ENCODE measurements at regions not wholly inside any gene's neighbourhood (a gene's known extent, or its start where the extent isn't known, plus 50 kb on each side); places are given as distances from the start of the nearest gene placed in this dataset.
"Not testable (repeated sequence)": the region's sequence is repeated elsewhere in the genome, so short reads cannot be mapped to it uniquely, and the experiment has no call there.

DNA sequence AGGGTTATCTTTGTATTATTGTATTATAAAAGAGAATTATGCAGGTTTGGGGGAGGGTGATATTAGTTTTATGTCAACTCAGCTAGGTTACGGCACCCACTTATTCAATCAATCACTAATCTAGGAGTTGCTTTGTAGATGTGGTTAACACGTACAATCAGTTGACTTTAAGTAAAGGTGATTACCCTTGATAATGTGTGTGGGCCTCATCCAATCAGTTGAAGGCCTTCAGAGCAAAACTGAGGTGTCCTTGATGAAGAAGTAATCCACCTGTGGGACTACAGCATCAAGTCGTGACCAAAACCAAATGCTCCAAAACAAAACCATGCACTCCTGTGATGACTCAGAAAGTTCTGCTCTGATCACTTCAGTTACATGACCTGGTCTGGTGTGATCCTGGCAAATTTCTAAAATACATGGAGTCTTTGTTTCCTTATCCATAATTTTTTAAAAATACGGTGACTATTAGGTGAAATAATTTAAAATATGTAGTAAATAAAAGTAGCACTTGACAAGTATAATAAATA, 114.1 kb downstream of the IYD start:
- no peak overlapping the region for H3K27ac ChIP-seq (ENCODE audit: low read length)
- whole genome bisulfite sequencing (ENCODE audit: insufficient coverage, insufficient read length), result no CpG with 5 or more reads among the region's 4 CpGs
- no peaks in the 10 kb centered on the region for H3K36me3 ChIP-seq (ENCODE audit: control insufficient read depth, insufficient read depth, low read length)
- H3K9me3 ChIP-seq (ENCODE audit: control insufficient read depth, insufficient read depth, low read length), result no peaks in the 10 kb centered on the region
- no peak for DNase-seq (ENCODE audit: low read depth, low spot score)
- H3K4me3 ChIP-seq (ENCODE audit: low read length), result no peak overlapping the region
- no peaks in the 10 kb centered on the region for H3K27me3 ChIP-seq (ENCODE audit: control insufficient read depth, insufficient read depth, low read length)
- peaks cover 1% of the 10 kb centered on the region; the same call in 1 of the 2 replicates for H3K4me1 ChIP-seq (ENCODE audit: control insufficient read depth, insufficient read depth, low read length)

DNA sequence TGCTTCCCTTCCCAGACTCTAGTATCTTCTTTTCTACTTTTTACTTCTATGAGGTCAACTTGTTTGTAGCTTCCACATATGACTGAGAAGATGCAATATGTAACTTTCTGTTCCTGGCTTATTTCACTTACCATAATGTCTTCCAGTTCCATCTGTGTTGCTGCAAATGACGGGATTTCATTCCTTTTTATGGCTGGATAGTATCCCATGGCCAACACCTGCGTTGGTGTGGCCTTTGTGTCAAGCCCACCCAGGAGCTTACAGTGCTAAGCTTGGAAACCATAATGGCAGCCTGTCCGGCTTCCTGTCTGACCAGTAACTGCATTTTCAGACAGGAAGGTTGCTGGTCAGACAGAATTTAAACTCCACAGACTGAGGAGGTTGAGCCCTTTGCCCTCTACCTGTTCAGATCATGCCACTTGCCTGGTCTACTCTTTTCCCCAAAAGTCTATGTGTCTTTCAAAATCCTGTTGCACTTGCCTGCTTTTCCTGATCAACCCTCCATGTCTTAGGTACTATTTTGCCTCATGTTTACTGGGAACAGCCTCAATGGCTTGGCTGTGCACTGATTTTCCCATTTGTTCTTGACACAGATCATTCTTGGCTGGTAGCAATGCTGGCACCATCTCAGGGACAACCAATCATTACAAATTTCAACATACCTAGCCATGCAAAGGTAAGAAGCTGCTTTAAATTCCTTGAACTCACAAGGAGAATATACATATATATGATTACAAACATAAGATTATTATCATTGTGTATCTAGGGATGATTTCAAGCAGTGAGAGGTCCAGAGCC, 114.3 kb upstream of the PLEKHG1 start:
- H3K27ac ChIP-seq (ENCODE audit: low read length), result no peak overlapping the region
- no peak overlapping the region for H3K4me3 ChIP-seq (ENCODE audit: low read length)
- WGBS (ENCODE audit: insufficient coverage, insufficient read length), result no CpG with 5 or more reads among the region's 3 CpGs
- no peaks in the 10 kb centered on the region for H3K27me3 ChIP-seq (ENCODE audit: control insufficient read depth, insufficient read depth, low read length)
- no peaks in the 10 kb centered on the region for H3K9me3 ChIP-seq (ENCODE audit: control insufficient read depth, insufficient read depth, low read length)
- no peak for DNase-seq (ENCODE audit: low read depth, low spot score)
- no peaks in the 10 kb centered on the region for H3K4me1 ChIP-seq (ENCODE audit: control insufficient read depth, insufficient read depth, low read length)
- no peaks in the 10 kb centered on the region for H3K36me3 ChIP-seq (ENCODE audit: control insufficient read depth, insufficient read depth, low read length)

- Histone ChIP-seq H3K36me3 (ENCODE audit: control insufficient read depth, insufficient read depth, low read length) (no peaks in the 10 kb centered on the region), H3K4me3 (ENCODE audit: low read length) (no peak overlapping the region), H3K9me3 (ENCODE audit: control insufficient read depth, insufficient read depth, low read length) (no peaks in the 10 kb centered on the region), H3K4me1 (ENCODE audit: control insufficient read depth, insufficient read depth, low read length) (no peaks in the 10 kb centered on the region), H3K27ac (ENCODE audit: low read length) (no peak overlapping the region), H3K27me3 (ENCODE audit: control insufficient read depth, insufficient read depth, low read length) (no peaks in the 10 kb centered on the region)
- DNase-seq (ENCODE audit: low read depth, low spot score), result no peak
- whole genome bisulfite sequencing (ENCODE audit: insufficient coverage, insufficient read length), result no CpG with 5 or more reads among the region's 6 CpGs
These were observed 113.6 kb upstream of the PLEKHG1 start for GRCh38 chr6:150486048-150486447.

GRCh38 chr6:150490586-150490985, 109.1 kb upstream of the PLEKHG1 start:
- Histone ChIP-seq H3K9me3 (ENCODE audit: control insufficient read depth, insufficient read depth, low read length) (no peaks in the 10 kb centered on the region), H3K27me3 (ENCODE audit: control insufficient read depth, insufficient read depth, low read length) (no peaks in the 10 kb centered on the region), H3K4me3 (ENCODE audit: low read length) (no peak overlapping the region), H3K27ac (ENCODE audit: low read length) (no peak overlapping the region), H3K4me1 (ENCODE audit: control insufficient read depth, insufficient read depth, low read length) (no peaks in the 10 kb centered on the region), H3K36me3 (ENCODE audit: control insufficient read depth, insufficient read depth, low read length) (no peaks in the 10 kb centered on the region)
- no peak for DNase-seq (ENCODE audit: low read depth, low spot score)
- no CpG with 5 or more reads among the region's 6 CpGs for WGBS (ENCODE audit: insufficient coverage, insufficient read length)

- Histone ChIP-seq H3K4me3 (ENCODE audit: low read length) (no peak overlapping the region), H3K4me1 (ENCODE audit: control insufficient read depth, insufficient read depth, low read length) (no peaks in the 10 kb centered on the region), H3K9me3 (ENCODE audit: control insufficient read depth, insufficient read depth, low read length) (no peaks in the 10 kb centered on the region), H3K27ac (ENCODE audit: low read length) (no peak overlapping the region), H3K27me3 (ENCODE audit: control insufficient read depth, insufficient read depth, low read length) (no peaks in the 10 kb centered on the region), H3K36me3 (ENCODE audit: control insufficient read depth, insufficient read depth, low read length) (no peaks in the 10 kb centered on the region)
- DNase-seq (ENCODE audit: low read depth, low spot score), result no peak
- WGBS (ENCODE audit: insufficient coverage, insufficient read length), result no CpG with 5 or more reads among the region's 5 CpGs
These were observed 108.4 kb upstream of the PLEKHG1 start for GRCh38 chr6:150491131-150491810.

GRCh38 chr6:150491811-150492172, 107.9 kb upstream of the PLEKHG1 start:
- H3K27me3 ChIP-seq (ENCODE audit: control insufficient read depth, insufficient read depth, low read length), result no peaks in the 10 kb centered on the region
- no peaks in the 10 kb centered on the region for H3K4me1 ChIP-seq (ENCODE audit: control insufficient read depth, insufficient read depth, low read length)
- no CpG with 5 or more reads among the region's 2 CpGs for WGBS (ENCODE audit: insufficient coverage, insufficient read length)
- no peak overlapping the region for H3K4me3 ChIP-seq (ENCODE audit: low read length)
- H3K27ac ChIP-seq (ENCODE audit: low read length), result no peak overlapping the region
- no peaks in the 10 kb centered on the region for H3K9me3 ChIP-seq (ENCODE audit: control insufficient read depth, insufficient read depth, low read length)
- H3K36me3 ChIP-seq (ENCODE audit: control insufficient read depth, insufficient read depth, low read length), result no peaks in the 10 kb centered on the region
- DNase-seq (ENCODE audit: low read depth, low spot score), result no peak

GRCh38 chr6:150492507-150492906, 107.2 kb upstream of the PLEKHG1 start:
- no peaks in the 10 kb centered on the region for H3K27me3 ChIP-seq (ENCODE audit: control insufficient read depth, insufficient read depth, low read length)
- no peaks in the 10 kb centered on the region for H3K9me3 ChIP-seq (ENCODE audit: control insufficient read depth, insufficient read depth, low read length)
- H3K4me3 ChIP-seq (ENCODE audit: low read length), result no peak overlapping the region
- no peak for DNase-seq (ENCODE audit: low read depth, low spot score)
- WGBS (ENCODE audit: insufficient coverage, insufficient read length), result no CpG with 5 or more reads among the region's 2 CpGs
- no peaks in the 10 kb centered on the region for H3K4me1 ChIP-seq (ENCODE audit: control insufficient read depth, insufficient read depth, low read length)
- H3K36me3 ChIP-seq (ENCODE audit: control insufficient read depth, insufficient read depth, low read length), result no peaks in the 10 kb centered on the region
- no peak overlapping the region for H3K27ac ChIP-seq (ENCODE audit: low read length)

DNA sequence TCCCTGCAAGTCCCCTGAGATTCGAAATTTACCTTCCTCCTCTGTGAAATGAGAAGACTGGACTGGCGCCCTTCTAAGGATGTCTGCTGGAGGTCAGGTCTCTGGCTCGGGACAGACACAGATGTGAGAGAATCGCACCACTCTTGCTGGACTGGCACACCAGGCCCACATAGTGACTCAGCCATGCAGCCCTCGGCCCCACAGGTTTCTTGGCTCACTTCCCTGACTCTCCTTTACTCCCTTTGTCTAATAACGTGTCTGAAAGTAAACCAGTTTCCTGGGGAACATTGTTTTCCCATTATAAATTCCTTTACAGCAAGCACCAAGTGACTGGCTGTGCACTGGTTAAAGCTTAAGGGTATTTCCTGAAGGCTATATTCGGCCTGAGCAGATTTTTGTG, 106.7 kb upstream of the PLEKHG1 start:
- no peak overlapping the region for H3K27ac ChIP-seq (ENCODE audit: low read length)
- no peaks in the 10 kb centered on the region for H3K9me3 ChIP-seq (ENCODE audit: control insufficient read depth, insufficient read depth, low read length)
- WGBS (ENCODE audit: insufficient coverage, insufficient read length), result no CpG with 5 or more reads among the region's 7 CpGs
- H3K4me1 ChIP-seq (ENCODE audit: control insufficient read depth, insufficient read depth, low read length), result no peaks in the 10 kb centered on the region
- H3K27me3 ChIP-seq (ENCODE audit: control insufficient read depth, insufficient read depth, low read length), result no peaks in the 10 kb centered on the region
- no peaks in the 10 kb centered on the region for H3K36me3 ChIP-seq (ENCODE audit: control insufficient read depth, insufficient read depth, low read length)
- no peak overlapping the region for H3K4me3 ChIP-seq (ENCODE audit: low read length)
- no peak for DNase-seq (ENCODE audit: low read depth, low spot score)

DNA sequence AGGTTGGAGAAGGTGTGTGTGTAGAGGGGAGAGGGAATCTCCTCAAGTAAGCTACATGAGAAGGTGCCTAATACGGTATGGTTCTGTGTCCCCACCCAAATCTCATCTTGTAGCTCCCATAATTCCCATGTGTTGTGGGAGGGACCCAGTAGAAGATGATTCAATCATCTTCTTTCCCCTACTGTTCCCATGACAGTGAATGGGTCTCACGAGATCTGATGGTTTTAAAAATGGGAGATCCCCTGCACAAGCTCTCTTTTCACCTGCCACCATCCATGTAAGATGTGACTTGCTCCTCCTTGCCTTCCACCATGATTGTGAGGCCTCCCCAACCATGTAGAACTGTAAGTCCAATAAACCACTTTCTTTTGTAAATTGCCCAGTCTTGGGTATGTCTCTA, 106.1 kb upstream of the PLEKHG1 start:
- not testable (repeated sequence) for H3K27ac ChIP-seq (ENCODE audit: low read length); H3K9me3 ChIP-seq (ENCODE audit: control insufficient read depth, insufficient read depth, low read length); DNase-seq (ENCODE audit: low read depth, low spot score); H3K4me3 ChIP-seq (ENCODE audit: low read length); H3K36me3 ChIP-seq (ENCODE audit: control insufficient read depth, insufficient read depth, low read length); H3K27me3 ChIP-seq (ENCODE audit: control insufficient read depth, insufficient read depth, low read length); H3K4me1 ChIP-seq (ENCODE audit: control insufficient read depth, insufficient read depth, low read length)
- WGBS (ENCODE audit: insufficient coverage, insufficient read length), result no CpG with 5 or more reads among the region's 2 CpGs

DNA sequence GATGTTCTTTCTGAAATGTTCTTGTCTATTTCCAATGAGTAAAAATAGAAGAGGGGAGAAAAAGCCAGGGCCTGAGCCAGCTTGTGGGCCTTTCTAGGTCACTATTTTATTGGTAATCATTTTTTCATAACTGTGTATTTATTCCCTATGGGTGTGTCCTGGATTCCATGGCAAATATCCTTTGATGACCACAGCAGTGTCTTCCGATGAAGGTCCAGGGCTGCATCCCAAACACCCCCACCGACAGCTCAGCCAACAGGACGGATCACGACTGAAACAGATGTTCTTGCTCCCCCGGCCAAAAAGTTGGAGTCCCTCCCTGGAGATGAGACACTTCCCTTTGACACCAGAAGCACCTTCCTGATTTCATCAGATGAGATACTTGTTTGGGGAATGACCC, 105.4 kb upstream of the PLEKHG1 start:
- no peaks in the 10 kb centered on the region for H3K9me3 ChIP-seq (ENCODE audit: control insufficient read depth, insufficient read depth, low read length)
- no peaks in the 10 kb centered on the region for H3K36me3 ChIP-seq (ENCODE audit: control insufficient read depth, insufficient read depth, low read length)
- no CpG with 5 or more reads among the region's 5 CpGs for WGBS (ENCODE audit: insufficient coverage, insufficient read length)
- no peaks in the 10 kb centered on the region for H3K4me1 ChIP-seq (ENCODE audit: control insufficient read depth, insufficient read depth, low read length)
- no peak for DNase-seq (ENCODE audit: low read depth, low spot score)
- H3K27me3 ChIP-seq (ENCODE audit: control insufficient read depth, insufficient read depth, low read length), result no peaks in the 10 kb centered on the region
- H3K4me3 ChIP-seq (ENCODE audit: low read length), result no peak overlapping the region
- no peak overlapping the region for H3K27ac ChIP-seq (ENCODE audit: low read length)

Data from iPS DF 6.9 (cell line).